Left lung (tissue), 4 donors: ENCODE measurements at regions not wholly inside any gene's neighbourhood (a gene's known extent, or its start where the extent isn't known, plus 50 kb on each side); places are given as distances from the start of the nearest gene placed in this dataset.
A peak's percentile ranks its signal among the peaks of the same experiment; 100 is the strongest.

Source experiments
- ATAC-seq: fragments of 200-7000 bp; cut with Tn5 transposase; one replicate; pipeline ENCODE4 v1.9.1; 2020; ENCODE audit warnings: moderate library complexity
- DNase-seq, 4 donors: peaks; one replicate each; pipeline ENCODE4 v3.0.0-alpha.2; 2013 to 2020
- H3K27ac ChIP-seq, 2 donors: fragments of 200-600 bp; sonication (generic) in 1 of 2; one replicate each; pipeline versions ENCODE4 v1.5.0 to v1.8.0; 2020 to 2021
- H3K27me3 ChIP-seq, 2 donors: fragments of 200-600 bp; sonication (generic) in 1 of 2; one replicate each; pipeline versions ENCODE4 v1.5.0 to v1.8.0; 2020 to 2021
- H3K36me3 ChIP-seq, 2 donors: fragments of 200-600 bp; sonication (generic) in 1 of 2; one replicate each; pipeline versions ENCODE4 v1.5.0 to v1.8.0; 2020 to 2021
- H3K4me1 ChIP-seq, 2 donors: fragments of 200-600 bp; one replicate each; pipeline ENCODE4 v1.8.0; 2021
- H3K4me3 ChIP-seq, 2 donors: fragments of 200-600 bp; sonication (generic) in 1 of 2; one replicate each; pipeline versions ENCODE4 v1.5.0 to v1.8.0; 2020 to 2021; ENCODE audit warnings: mild to moderate bottlenecking in 1 of 2
- H3K9me3 ChIP-seq, 2 donors: fragments of 200-600 bp; sonication (generic) in 1 of 2; one replicate each; pipeline versions ENCODE4 v1.5.0 to v1.8.0; 2020 to 2021
- intact Hi-C, 2 donors: fragments of 100-400 bp; cut with DNase I; formaldehyde crosslinking; loops; one replicate each; pipeline versions ENCODE4 v1.11.2 to v1.14.2; 2022
- TF ChIP-seq, protein P1 (sequence below), 2 donors: fragments of 200-600 bp; sonication (generic) in 1 of 2; IDR thresholded peaks; one replicate each; pipeline versions ENCODE4 v1.5.0 to v1.8.0; 2021; ENCODE audit warnings: antibody characterized with exemption in 2 of 2
- donor health status: DM: no; HTN: yes; CAD: no.
- donor health status: DM: no; HTN: no; CAD: no.

DNA sequence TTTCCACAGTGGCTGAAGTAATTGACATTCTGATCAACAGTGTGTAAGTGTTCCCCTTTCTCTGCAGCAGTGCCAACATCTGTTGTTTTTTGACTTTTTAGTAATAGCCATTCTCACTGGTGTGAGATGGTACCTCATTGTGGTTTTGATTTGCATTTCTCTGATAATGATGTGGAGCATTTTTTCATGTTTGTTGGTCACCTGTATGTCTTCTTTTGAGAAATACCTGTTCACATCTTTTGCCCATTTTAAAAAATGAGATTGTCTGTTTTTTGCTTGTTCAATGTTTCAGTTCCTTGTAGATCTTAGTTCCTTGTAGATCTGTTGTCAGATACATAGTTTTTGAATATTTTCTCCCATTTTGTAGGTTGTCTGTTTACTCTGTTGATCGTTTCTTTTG is 162.5 kb upstream of the PITX1 start:
- TF ChIP-seq, protein P1, sequence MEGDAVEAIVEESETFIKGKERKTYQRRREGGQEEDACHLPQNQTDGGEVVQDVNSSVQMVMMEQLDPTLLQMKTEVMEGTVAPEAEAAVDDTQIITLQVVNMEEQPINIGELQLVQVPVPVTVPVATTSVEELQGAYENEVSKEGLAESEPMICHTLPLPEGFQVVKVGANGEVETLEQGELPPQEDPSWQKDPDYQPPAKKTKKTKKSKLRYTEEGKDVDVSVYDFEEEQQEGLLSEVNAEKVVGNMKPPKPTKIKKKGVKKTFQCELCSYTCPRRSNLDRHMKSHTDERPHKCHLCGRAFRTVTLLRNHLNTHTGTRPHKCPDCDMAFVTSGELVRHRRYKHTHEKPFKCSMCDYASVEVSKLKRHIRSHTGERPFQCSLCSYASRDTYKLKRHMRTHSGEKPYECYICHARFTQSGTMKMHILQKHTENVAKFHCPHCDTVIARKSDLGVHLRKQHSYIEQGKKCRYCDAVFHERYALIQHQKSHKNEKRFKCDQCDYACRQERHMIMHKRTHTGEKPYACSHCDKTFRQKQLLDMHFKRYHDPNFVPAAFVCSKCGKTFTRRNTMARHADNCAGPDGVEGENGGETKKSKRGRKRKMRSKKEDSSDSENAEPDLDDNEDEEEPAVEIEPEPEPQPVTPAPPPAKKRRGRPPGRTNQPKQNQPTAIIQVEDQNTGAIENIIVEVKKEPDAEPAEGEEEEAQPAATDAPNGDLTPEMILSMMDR (IDR thresholded peaks at IDR 0.05): no peak
- intact Hi-C loops: no loop called here
- Histone ChIP-seq H3K27me3 (peaks cover 14 to 37% of the 10 kb centered on the region in 2 donors), H3K9me3 (no peaks in the 10 kb centered on the region), H3K27ac (no peak overlapping the region), H3K4me3 (no peak overlapping the region), H3K4me1 (peaks cover 0 to under 1% of the 10 kb centered on the region in 2 donors), H3K36me3 (no peaks in the 10 kb centered on the region)
- DNase-seq (no peak), ATAC-seq (no peak)

DNA sequence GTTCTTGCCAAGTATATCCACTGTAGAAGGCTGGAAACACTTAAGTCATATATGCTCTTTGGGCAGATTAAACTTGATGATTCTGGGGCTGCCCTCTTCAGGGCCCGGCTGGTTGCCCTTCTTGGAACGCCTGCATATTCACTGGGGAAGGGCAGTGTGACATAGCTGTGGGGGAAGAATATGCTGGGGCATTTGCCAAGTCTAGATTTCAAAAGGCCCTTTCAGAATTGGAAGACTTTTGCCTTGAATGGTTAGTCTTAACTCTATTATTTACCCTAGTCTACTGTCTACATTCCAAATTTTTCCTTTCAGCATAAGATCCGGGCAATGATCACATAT is 161.2 kb upstream of the PITX1 start:
- Histone ChIP-seq H3K9me3 (no peaks in the 10 kb centered on the region), H3K27ac (no peak overlapping the region), H3K4me1 (peaks cover 3 to 9% of the 10 kb centered on the region in 2 donors), H3K4me3 (no peak overlapping the region), H3K36me3 (no peaks in the 10 kb centered on the region), H3K27me3 (peaks cover 26 to 49% of the 10 kb centered on the region in 2 donors)
- TF ChIP-seq, protein P1 (IDR thresholded peaks at IDR 0.05): no peak
- ATAC-seq: no peak
- DNase-seq: no peak
- intact Hi-C loops: no loop called here

DNA sequence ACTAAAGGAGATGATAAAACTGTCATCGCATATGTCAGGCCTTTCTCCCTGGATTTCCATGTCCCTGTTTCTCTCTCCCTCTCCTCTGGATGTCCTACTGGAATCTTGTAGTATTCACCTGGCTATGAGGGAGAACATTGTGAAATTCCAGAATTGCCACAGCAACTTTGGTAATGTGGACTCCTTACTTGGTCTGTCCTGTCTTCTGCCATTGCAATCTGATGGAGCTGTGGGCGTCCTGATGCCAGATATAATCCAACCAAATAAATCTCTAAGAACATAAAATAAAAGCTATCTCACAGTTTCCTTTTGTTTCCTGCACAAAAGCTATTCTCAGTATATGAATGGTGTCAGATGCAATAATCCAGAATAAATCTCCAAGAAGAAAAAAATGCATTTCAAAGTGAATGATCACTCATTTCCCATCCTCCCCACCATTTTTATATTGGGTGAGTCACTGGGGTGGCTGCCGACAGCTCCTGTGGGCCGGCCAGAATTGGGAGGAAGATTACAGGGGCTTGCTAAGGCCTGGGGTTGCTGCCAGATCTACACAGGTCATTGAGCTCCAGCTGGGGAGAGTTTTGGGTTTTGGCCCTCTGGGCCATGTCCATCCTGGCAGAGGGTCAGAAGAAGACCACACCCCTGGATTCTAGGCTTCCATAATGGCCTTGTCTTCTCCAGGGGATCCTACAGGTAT is 160.7 kb upstream of the PITX1 start:
- peak; percentile 10 for ATAC-seq
- no peaks in the 10 kb centered on the region for H3K36me3 ChIP-seq

DNA sequence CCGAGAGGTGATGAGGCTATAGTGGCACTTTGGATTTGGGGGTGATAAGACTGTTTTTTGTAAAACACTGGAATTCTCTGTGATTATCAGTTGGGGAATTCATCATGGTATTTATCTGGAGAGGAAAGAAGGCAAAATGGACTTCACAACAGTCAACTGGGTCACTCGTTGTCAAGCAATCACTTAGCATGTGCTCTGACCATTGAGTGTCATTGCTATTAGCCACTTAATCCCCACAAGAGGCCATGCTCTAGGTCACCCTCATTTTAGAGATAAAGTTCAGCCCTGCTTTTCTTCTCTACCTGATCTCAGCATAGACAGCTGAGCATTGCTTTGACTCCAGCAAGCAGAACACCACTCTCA is 160.1 kb upstream of the PITX1 start:
- H3K27ac ChIP-seq: no peak overlapping the region
- TF ChIP-seq, protein P1 (IDR thresholded peaks at IDR 0.05): no peak
- no peak overlapping the region for H3K4me3 ChIP-seq
- peaks cover 32 to 58% of the 10 kb centered on the region in 2 donors for H3K27me3 ChIP-seq
- no peaks in the 10 kb centered on the region for H3K36me3 ChIP-seq
- H3K4me1 ChIP-seq: peaks cover 3 to 9% of the 10 kb centered on the region in 2 donors
- intact Hi-C loops: no loop called here
- no peaks in the 10 kb centered on the region for H3K9me3 ChIP-seq
- DNase-seq: no peak
- ATAC-seq: no peak

More for the DNA sequence above, 160.7 kb upstream of the PITX1 start:
- Histone ChIP-seq H3K4me3 (no peak overlapping the region), H3K9me3 (no peaks in the 10 kb centered on the region), H3K4me1 (peaks cover 3 to 9% of the 10 kb centered on the region in 2 donors), H3K27ac (no peak overlapping the region), H3K27me3 (peaks cover 30 to 54% of the 10 kb centered on the region in 2 donors)
- intact Hi-C loops: no loop called here
- DNase-seq: no peak
- TF ChIP-seq, protein P1 (IDR thresholded peaks at IDR 0.05): no peak

DNA sequence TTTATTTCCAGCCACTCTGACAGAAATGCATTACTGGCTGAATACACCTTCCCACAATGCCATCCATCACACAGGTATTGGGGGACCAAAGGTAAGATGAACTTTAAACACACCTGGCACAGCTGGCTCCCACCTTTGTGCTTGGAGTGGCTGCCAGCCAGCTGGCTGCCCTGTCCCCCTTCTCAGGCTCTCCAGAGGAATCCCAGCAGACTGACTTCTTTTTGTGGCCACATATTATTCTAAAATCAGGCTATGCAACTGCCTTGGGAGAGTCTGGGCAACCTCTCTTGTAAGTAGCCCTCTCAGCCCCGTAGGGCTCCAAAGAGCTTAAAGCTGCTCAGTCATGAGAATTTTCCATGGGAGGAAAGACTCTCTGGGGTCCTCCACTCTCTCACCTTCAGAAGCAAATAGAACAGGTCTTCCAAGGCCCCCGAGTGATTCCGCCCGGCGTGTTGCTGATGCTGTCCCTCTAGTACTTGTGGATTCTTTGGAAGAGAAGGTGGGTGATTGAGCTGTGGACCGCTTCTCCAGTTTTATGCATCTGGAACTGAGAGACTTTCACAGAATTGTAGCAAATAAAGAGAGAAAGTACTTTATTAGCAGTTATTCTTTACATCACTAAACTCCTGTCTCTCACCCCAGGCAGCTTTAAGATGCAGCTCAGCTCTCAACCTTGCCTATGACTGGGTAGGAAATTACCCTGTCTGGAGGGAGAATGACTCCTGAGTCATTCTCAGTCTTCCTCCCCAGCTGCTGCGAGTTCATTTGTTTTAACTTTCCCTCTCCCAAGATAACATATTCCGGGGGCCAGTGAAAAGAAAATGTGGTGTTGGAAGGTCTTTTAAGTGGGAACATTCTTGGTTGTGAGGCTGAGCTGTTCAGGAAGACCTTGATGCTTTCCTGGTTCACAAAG is 159.4 kb upstream of the PITX1 start:
- H3K27me3 ChIP-seq: peaks cover 38 to 61% of the 10 kb centered on the region in 2 donors

More for the DNA sequence above, 159.4 kb upstream of the PITX1 start:
- intact Hi-C loops: no loop called here
- no peaks in the 10 kb centered on the region for H3K36me3 ChIP-seq
- no peaks in the 10 kb centered on the region for H3K9me3 ChIP-seq
- H3K4me1 ChIP-seq: peaks cover 3 to 9% of the 10 kb centered on the region in 2 donors
- H3K27ac ChIP-seq: no peak overlapping the region
- ATAC-seq (no peak), DNase-seq (no peak)
- no peak overlapping the region for H3K4me3 ChIP-seq
- TF ChIP-seq, protein P1 (IDR thresholded peaks at IDR 0.05): no peak
